H1 (cell line): ENCODE measurements at regions not wholly inside any gene's neighbourhood (a gene's known extent, or its start where the extent isn't known, plus 50 kb on each side); places are given as distances from the start of the nearest gene placed in this dataset.

Experiments
- CTCF ChIA-PET: fragments of 300-600 bp; sonication (Branson Sonifier 250); formaldehyde crosslinking; loops from one replicate; lab custom pipeline; 2021; ENCODE audit not compliant: partially characterized antibody; lab: Charles Lee
- POLR2A ChIA-PET: fragments of 300-600 bp; sonication (Branson Sonifier 250); formaldehyde crosslinking; loops from one replicate; lab custom pipeline; 2021; ENCODE audit warnings: inconsistent platforms; ENCODE audit not compliant: partially characterized antibody; lab: Charles Lee
- DNase-seq, 2 experiments: peaks; one replicate each; pipeline versions ENCODE4 v3.0.0 to v3.0.0-alpha.2; 2010 to 2022; ENCODE audit warnings: low spot score in 2 of 2, low read depth in 1 of 2, mixed read lengths in 1 of 2
- FAIRE-seq: peaks from 2 replicates; lab custom pipeline; 2011; peaks lifted over from hg19 to GRCh38; lab: Jason Lieb, UNC
- H2AFZ ChIP-seq: 2 replicates; pipeline ENCODE4 v1.8.1; 2012; ENCODE audit warnings: low read length, inconsistent platforms
- H2AK5ac ChIP-seq: 2 replicates; pipeline ENCODE4 v1.6.1; 2013; ENCODE audit warnings: low read depth, low read length
- H2BK120ac ChIP-seq: replicated peaks from 2 replicates; pipeline ENCODE3; 2013; ENCODE audit warnings: low read depth, low read length, inconsistent platforms
- H2BK12ac ChIP-seq: 2 replicates; pipeline ENCODE4 v1.6.1; 2013; ENCODE audit warnings: low read depth, low read length
- H2BK15ac ChIP-seq: 2 replicates; pipeline ENCODE4 v1.6.1; 2013; ENCODE audit warnings: low read length
- H2BK20ac ChIP-seq: 2 replicates; pipeline ENCODE4 v1.6.1; 2013; ENCODE audit warnings: low read length
- H2BK5ac ChIP-seq: 2 replicates; pipeline ENCODE4 v1.6.1; 2013; ENCODE audit warnings: low read depth, low read length
- H3K14ac ChIP-seq: 2 replicates; pipeline ENCODE4 v1.6.1; 2013; ENCODE audit warnings: inconsistent platforms; ENCODE audit not compliant: insufficient read length
- H3K18ac ChIP-seq: 2 replicates; pipeline ENCODE4 v1.6.1; 2013; ENCODE audit warnings: low read length; ENCODE audit errors: extremely low read depth
- H3K23ac ChIP-seq: 2 replicates; pipeline ENCODE4 v1.6.1; 2013; ENCODE audit warnings: inconsistent platforms; ENCODE audit not compliant: insufficient read length
- H3K23me2 ChIP-seq: 2 replicates; pipeline ENCODE4 v1.6.1; 2013; ENCODE audit warnings: low read depth, low read length
- H3K27ac ChIP-seq: 2 replicates; pipeline ENCODE4 v1.6.1; 2011; ENCODE audit warnings: low read depth, low read length, inconsistent platforms
- H3K27me3 ChIP-seq, 4 experiments: replicated peaks in 1 of 4; 1 replicate in 1 of 4; 2 replicates in 3 of 4; pipeline versions ENCODE4 v1.6.1 to v1.8.1; 2011 to 2013; ENCODE audit warnings: low read length in 3 of 4, mild to moderate bottlenecking in 3 of 4, inconsistent platforms in 2 of 4, mixed read lengths in 2 of 4, moderate library complexity in 1 of 4; ENCODE audit not compliant: control insufficient read depth in 3 of 4, insufficient read depth in 3 of 4; ENCODE audit errors: extremely low read depth in 1 of 4
- H3K36me3 ChIP-seq, 4 experiments: 2 replicates each; pipeline versions ENCODE4 v1.6.1 to v1.8.1; 2011 to 2013; ENCODE audit warnings: mild to moderate bottlenecking in 4 of 4, low read length in 3 of 4, moderate library complexity in 2 of 4, control low read depth in 1 of 4, inconsistent platforms in 1 of 4; ENCODE audit not compliant: insufficient read depth in 4 of 4, control insufficient read depth in 2 of 4
- H3K4ac ChIP-seq: replicated peaks from 2 replicates; pipeline ENCODE3; 2013; ENCODE audit warnings: low read length, low read depth, mixed read lengths, inconsistent platforms; ENCODE audit not compliant: insufficient read length
- H3K4me1 ChIP-seq, 4 experiments: replicated peaks in 1 of 4; 1 replicate in 1 of 4; 2 replicates in 3 of 4; pipeline versions ENCODE4 v1.6.1 to v1.8.1; 2011 to 2013; ENCODE audit warnings: low read length in 3 of 4, inconsistent platforms in 2 of 4, mixed read lengths in 1 of 4; ENCODE audit not compliant: insufficient read depth in 4 of 4, control insufficient read depth in 3 of 4
- H3K4me2 ChIP-seq, 2 experiments: 2 replicates each; pipeline versions ENCODE4 v1.6.1 to v1.8.1; 2011 to 2013; ENCODE audit warnings: low read depth in 2 of 2, low read length in 2 of 2, control low read depth in 1 of 2, inconsistent platforms in 1 of 2, mild to moderate bottlenecking in 1 of 2; ENCODE audit not compliant: insufficient read depth in 1 of 2
- H3K4me3 ChIP-seq, 4 experiments: fragments of 200-600, 300-600 bp in 1 of 4; sonication (generic), shearing (Covaris generic), sonication (Bioruptor Twin) in 1 of 4; 2 replicates each; pipeline versions ENCODE4 v1.5.1 to v1.8.1; 2011 to 2016; ENCODE audit warnings: low read length in 4 of 4, low read depth in 3 of 4, control low read depth in 2 of 4, inconsistent platforms in 2 of 4, mild to moderate bottlenecking in 2 of 4, mixed read lengths in 1 of 4, moderate library complexity in 1 of 4; ENCODE audit not compliant: insufficient read depth in 2 of 4; ENCODE audit errors: extremely low read depth in 1 of 4
- H3K56ac ChIP-seq: replicated peaks from 2 replicates; pipeline ENCODE3; 2013; ENCODE audit warnings: low read depth, mild to moderate bottlenecking, mixed read lengths, low read length, inconsistent platforms; ENCODE audit not compliant: insufficient read length
- H3K79me1 ChIP-seq: 2 replicates; pipeline ENCODE4 v1.6.1; 2013; ENCODE audit warnings: low read depth, low read length, control low read depth
- H3K79me2 ChIP-seq, 2 experiments: 2 replicates each; pipeline versions ENCODE4 v1.6.1 to v1.8.1; 2012 to 2013; ENCODE audit warnings: low read length in 2 of 2, mild to moderate bottlenecking in 2 of 2, inconsistent platforms in 1 of 2; ENCODE audit not compliant: insufficient read depth in 2 of 2, control insufficient read depth in 1 of 2
- H3K9ac ChIP-seq, 4 experiments: replicated peaks in 1 of 4; 1 replicate in 1 of 4; 2 replicates in 3 of 4; pipeline versions ENCODE4 v1.6.1 to v1.8.1; 2011 to 2013; ENCODE audit warnings: low read depth in 3 of 4, low read length in 3 of 4, control low read depth in 2 of 4, mild to moderate bottlenecking in 2 of 4, moderate library complexity in 2 of 4, inconsistent platforms in 1 of 4; ENCODE audit errors: extremely low read depth in 1 of 4
- H3K9me3 ChIP-seq, 2 experiments: 2 replicates each; pipeline versions ENCODE4 v1.6.1 to v1.8.1; 2012 to 2013; ENCODE audit warnings: mild to moderate bottlenecking in 2 of 2, moderate library complexity in 2 of 2, control low read depth in 1 of 2, inconsistent platforms in 1 of 2, low read depth in 1 of 2, low read length in 1 of 2, mixed read lengths in 1 of 2; ENCODE audit not compliant: insufficient read depth in 2 of 2
- H4K20me1 ChIP-seq, 2 experiments: replicated peaks in 1 of 2; 2 replicates each; pipeline versions ENCODE3 to v1.8.1; 2011 to 2013; ENCODE audit warnings: inconsistent platforms in 2 of 2, low read length in 2 of 2, mild to moderate bottlenecking in 1 of 2; ENCODE audit not compliant: insufficient read depth in 2 of 2, control insufficient read depth in 1 of 2
- H4K5ac ChIP-seq: 2 replicates; pipeline ENCODE4 v1.6.1; 2013; ENCODE audit warnings: low read length, low read depth, mixed read lengths, inconsistent platforms; ENCODE audit not compliant: insufficient read length
- H4K8ac ChIP-seq: 2 replicates; pipeline ENCODE4 v1.8.0; 2013; ENCODE audit warnings: mild to moderate bottlenecking, moderate library complexity, low read length, inconsistent platforms; ENCODE audit not compliant: insufficient read depth; ENCODE audit errors: extremely low read depth
- H4K91ac ChIP-seq: replicated peaks from 2 replicates; pipeline ENCODE3; 2013; ENCODE audit warnings: low read length, mixed read lengths, inconsistent platforms; ENCODE audit not compliant: insufficient read length
- ATF2 ChIP-seq: IDR thresholded peaks from 2 replicates; pipeline ENCODE4 v1.6.1; 2012; ENCODE audit warnings: low read length, inconsistent platforms
- CHD2 ChIP-seq: IDR thresholded peaks from 2 replicates; pipeline ENCODE4 v1.6.1; 2012; ENCODE audit warnings: low read length, improper control_type of control experiment
- EGR1 ChIP-seq: IDR thresholded peaks from 2 replicates; pipeline ENCODE4 v1.6.1; 2011; ENCODE audit warnings: low read depth, low read length, borderline replicate concordance
- GTF2F1 ChIP-seq: IDR thresholded peaks from 2 replicates; pipeline ENCODE4 v1.6.1; 2012; ENCODE audit warnings: low read depth, low read length, improper control_type of control experiment, borderline replicate concordance
- KDM1A ChIP-seq: fragments of 200-600, 300-600 bp; sonication (generic); IDR thresholded peaks from 2 replicates; pipeline ENCODE4 v1.7.1; 2016; ENCODE audit warnings: mild to moderate bottlenecking, low read length, borderline replicate concordance
- MAX ChIP-seq: IDR thresholded peaks from 2 replicates; pipeline ENCODE4 v1.6.1; 2012; ENCODE audit warnings: inconsistent platforms
- NRF1 ChIP-seq: IDR thresholded peaks from 2 replicates; pipeline ENCODE4 v1.6.1; 2011; ENCODE audit warnings: mild to moderate bottlenecking, low read depth, low read length, improper control_type of control experiment
- PHF8 ChIP-seq: fragments of 200-600 bp; sonication (generic); conservative IDR thresholded peaks from 2 replicates; pipeline ENCODE4 v1.7.1; 2012; ENCODE audit warnings: low read depth, mild to moderate bottlenecking, inconsistent platforms, low read length, moderate library complexity
- POU5F1 ChIP-seq: IDR thresholded peaks from 2 replicates; pipeline ENCODE4 v1.6.1; 2011; ENCODE audit warnings: low read depth, mild to moderate bottlenecking, low read length, moderate library complexity
- RNF2 ChIP-seq: fragments of 200-900, 300-1000 bp; sonication (generic); IDR thresholded peaks from 2 replicates; pipeline ENCODE4 v1.7.1; 2016; ENCODE audit warnings: borderline replicate concordance, low read depth, mild to moderate bottlenecking, antibody characterized with exemption, low read length; ENCODE audit not compliant: poor library complexity, severe bottlenecking; ENCODE audit errors: missing control alignments
- SRF ChIP-seq: IDR thresholded peaks from 2 replicates; pipeline ENCODE4 v1.6.1; 2011; ENCODE audit warnings: mild to moderate bottlenecking, low read depth, low read length, moderate library complexity
- TBP ChIP-seq: IDR thresholded peaks from 2 replicates; pipeline ENCODE4 v1.6.1; 2011; ENCODE audit warnings: low read depth, low read length, improper control_type of control experiment
- TEAD4 ChIP-seq: IDR thresholded peaks from 2 replicates; pipeline ENCODE4 v1.6.1; 2012; ENCODE audit warnings: low read depth, low read length, inconsistent platforms, mixed read lengths
- WGBS, 2 experiments: shearing (Covaris generic) in 1 of 2; methylation state at CpG; one replicate each; pipeline versions ENCODE4 v1.1.6 to v1.1.7; 2013 to 2015; ENCODE audit warnings: low lambda C conversion rate in 2 of 2, mixed read lengths in 2 of 2, inconsistent platforms in 1 of 2, low coverage in 1 of 2, missing lambda C conversion rate in 1 of 2; ENCODE audit not compliant: insufficient replicate concordance in 2 of 2, insufficient coverage in 1 of 2, insufficient read length in 1 of 2; ENCODE audit errors: extremely low coverage in 1 of 2, missing lambda C conversion rate in 1 of 2; 5-methylcytosine and 5-hydroxymethylcytosine counted together

DNA sequence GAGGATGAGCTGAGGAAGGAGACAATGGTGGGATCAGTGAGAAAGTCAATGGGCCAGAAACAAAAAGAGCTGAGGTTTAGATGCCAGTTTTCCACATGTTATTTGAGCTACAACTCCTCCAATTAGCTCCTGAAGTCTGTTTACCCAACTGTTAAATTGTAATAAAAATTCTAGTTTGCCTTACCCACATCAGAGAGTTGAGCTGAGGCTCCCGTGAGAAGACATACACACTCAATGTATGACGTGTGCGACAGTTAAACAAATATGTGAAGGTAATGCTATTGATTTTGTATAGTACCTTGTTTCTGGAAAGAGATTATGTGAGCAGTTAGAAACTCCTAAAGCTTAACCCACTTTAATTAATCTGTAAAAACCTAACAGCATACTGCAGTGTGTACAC, 318.1 kb upstream of the GRM7 start:
- Histone ChIP-seq H3K23me2 (no peaks in the 10 kb centered on the region), H2BK5ac (no peak overlapping the region), H3K4ac (no peak overlapping the region), H4K91ac (no peak overlapping the region), H3K9me3 (no peaks in the 10 kb centered on the region), H2BK20ac (no peak overlapping the region), H3K79me2 (no peaks in the 10 kb centered on the region), H2BK15ac (no peak overlapping the region), H3K4me1 (no peaks in the 10 kb centered on the region), H3K9ac (no peak overlapping the region), H3K4me3 (no peak overlapping the region), H4K8ac (no peak overlapping the region), H2AFZ (no peak overlapping the region), H3K27me3 (no peaks in the 10 kb centered on the region), H3K18ac (no peak overlapping the region), H3K36me3 (no peaks in the 10 kb centered on the region), H2BK12ac (no peak overlapping the region), H4K20me1 (no peaks in the 10 kb centered on the region), H3K14ac (no peak overlapping the region), H3K23ac (no peak overlapping the region), H2AK5ac (no peak overlapping the region), H3K79me1 (no peaks in the 10 kb centered on the region), H3K4me2 (no peak overlapping the region), H2BK120ac (no peak overlapping the region), H3K56ac (no peak overlapping the region), H3K27ac (no peak overlapping the region), H4K5ac (no peak overlapping the region)
- no peak for DNase-seq
- CTCF ChIA-PET: interaction anchor here (1.6 kb wide), 1 partner anchor 12 kb away, joined by 4 read pairs; no protein-coding TSS in a partner anchor
- no peak for FAIRE-seq
- WGBS, 2 experiments: 93% methylated on average over 3 of the region's 3 CpGs; no CpG with 5 or more reads in 1 of the 2 experiments
- POLR2A ChIA-PET: no interaction called here
- TF ChIP-seq CHD2 (no peak), TEAD4 (no peak), KDM1A (no peak), MAX (no peak), ATF2 (no peak), RNF2 (no peak), EGR1 (no peak), PHF8 (no peak), TBP (no peak), SRF (no peak), POU5F1 (no peak), NRF1 (no peak), GTF2F1 (no peak)
